A673 (cell line): ENCODE measurements at regions not wholly inside any gene's neighbourhood (a gene's known extent, or its start where the extent isn't known, plus 50 kb on each side); places are given as distances from the start of the nearest gene placed in this dataset.

Experiments
- EZH2 ChIP-seq: fragments of 200-600 bp; sonication (generic); IDR thresholded peaks from 2 replicates; pipeline ENCODE4 v1.6.1; 2017; ENCODE audit warnings: borderline replicate concordance, low read depth, mild to moderate bottlenecking, mixed read lengths, antibody characterized with exemption, low read length; ENCODE audit not compliant: poor library complexity, severe bottlenecking
- TF ChIP-seq, protein P1 (sequence below): fragments of 300-800, 200-600 bp; sonication (generic); conservative IDR thresholded peaks from 2 replicates; pipeline ENCODE4 v1.5.1; 2017; ENCODE audit warnings: low read depth, mild to moderate bottlenecking, antibody characterized with exemption, low read length, moderate library complexity, mixed read lengths

DNA sequence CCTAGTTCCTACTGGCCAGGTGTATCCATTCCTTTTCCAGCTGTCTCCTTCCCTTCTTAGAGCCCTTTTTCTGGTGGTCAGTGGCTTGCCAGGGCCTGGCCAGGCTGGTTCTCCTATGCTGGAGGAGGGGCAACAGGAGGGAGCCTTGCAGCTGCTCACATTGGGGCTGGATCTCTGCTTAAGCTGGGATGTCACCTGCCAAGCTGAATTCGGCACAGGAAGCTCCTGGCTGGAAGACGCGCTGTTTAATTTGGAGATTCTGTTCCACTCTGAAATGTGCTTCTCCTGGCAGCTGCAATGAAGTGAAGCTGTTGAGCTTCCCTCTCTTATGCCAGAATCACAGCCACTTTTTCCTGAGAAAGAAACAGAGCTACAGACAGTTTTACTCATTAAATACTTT is 56.0 kb upstream of the POU3F1 start:
- no peak for TF ChIP-seq EZH2
- TF ChIP-seq, protein P1, sequence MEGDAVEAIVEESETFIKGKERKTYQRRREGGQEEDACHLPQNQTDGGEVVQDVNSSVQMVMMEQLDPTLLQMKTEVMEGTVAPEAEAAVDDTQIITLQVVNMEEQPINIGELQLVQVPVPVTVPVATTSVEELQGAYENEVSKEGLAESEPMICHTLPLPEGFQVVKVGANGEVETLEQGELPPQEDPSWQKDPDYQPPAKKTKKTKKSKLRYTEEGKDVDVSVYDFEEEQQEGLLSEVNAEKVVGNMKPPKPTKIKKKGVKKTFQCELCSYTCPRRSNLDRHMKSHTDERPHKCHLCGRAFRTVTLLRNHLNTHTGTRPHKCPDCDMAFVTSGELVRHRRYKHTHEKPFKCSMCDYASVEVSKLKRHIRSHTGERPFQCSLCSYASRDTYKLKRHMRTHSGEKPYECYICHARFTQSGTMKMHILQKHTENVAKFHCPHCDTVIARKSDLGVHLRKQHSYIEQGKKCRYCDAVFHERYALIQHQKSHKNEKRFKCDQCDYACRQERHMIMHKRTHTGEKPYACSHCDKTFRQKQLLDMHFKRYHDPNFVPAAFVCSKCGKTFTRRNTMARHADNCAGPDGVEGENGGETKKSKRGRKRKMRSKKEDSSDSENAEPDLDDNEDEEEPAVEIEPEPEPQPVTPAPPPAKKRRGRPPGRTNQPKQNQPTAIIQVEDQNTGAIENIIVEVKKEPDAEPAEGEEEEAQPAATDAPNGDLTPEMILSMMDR, result no peak
